ENCODE measurements at regions not wholly inside any gene's neighbourhood (a gene's known extent, or its start where the extent isn't known, plus 50 kb on each side); places are given as distances from the start of the nearest gene placed in this dataset.

GRCh38 chr5:171544913-171545765 is 125.7 kb downstream of the FGF18 start:
- no peak for TF ChIP-seq POLR2A (IDR thresholded peaks at IDR 0.05)
- TF ChIP-seq, protein P1, sequence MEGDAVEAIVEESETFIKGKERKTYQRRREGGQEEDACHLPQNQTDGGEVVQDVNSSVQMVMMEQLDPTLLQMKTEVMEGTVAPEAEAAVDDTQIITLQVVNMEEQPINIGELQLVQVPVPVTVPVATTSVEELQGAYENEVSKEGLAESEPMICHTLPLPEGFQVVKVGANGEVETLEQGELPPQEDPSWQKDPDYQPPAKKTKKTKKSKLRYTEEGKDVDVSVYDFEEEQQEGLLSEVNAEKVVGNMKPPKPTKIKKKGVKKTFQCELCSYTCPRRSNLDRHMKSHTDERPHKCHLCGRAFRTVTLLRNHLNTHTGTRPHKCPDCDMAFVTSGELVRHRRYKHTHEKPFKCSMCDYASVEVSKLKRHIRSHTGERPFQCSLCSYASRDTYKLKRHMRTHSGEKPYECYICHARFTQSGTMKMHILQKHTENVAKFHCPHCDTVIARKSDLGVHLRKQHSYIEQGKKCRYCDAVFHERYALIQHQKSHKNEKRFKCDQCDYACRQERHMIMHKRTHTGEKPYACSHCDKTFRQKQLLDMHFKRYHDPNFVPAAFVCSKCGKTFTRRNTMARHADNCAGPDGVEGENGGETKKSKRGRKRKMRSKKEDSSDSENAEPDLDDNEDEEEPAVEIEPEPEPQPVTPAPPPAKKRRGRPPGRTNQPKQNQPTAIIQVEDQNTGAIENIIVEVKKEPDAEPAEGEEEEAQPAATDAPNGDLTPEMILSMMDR (IDR thresholded peaks at IDR 0.05 in 4 of 5, conservative IDR thresholded peaks at IDR 0.05 in 1 of 5), result no peak

Measured in gastrocnemius medialis (tissue), 4 donors.